ENCODE measurements at regions not wholly inside any gene's neighbourhood (a gene's known extent, or its start where the extent isn't known, plus 50 kb on each side); places are given as distances from the start of the nearest gene placed in this dataset.

DNA sequence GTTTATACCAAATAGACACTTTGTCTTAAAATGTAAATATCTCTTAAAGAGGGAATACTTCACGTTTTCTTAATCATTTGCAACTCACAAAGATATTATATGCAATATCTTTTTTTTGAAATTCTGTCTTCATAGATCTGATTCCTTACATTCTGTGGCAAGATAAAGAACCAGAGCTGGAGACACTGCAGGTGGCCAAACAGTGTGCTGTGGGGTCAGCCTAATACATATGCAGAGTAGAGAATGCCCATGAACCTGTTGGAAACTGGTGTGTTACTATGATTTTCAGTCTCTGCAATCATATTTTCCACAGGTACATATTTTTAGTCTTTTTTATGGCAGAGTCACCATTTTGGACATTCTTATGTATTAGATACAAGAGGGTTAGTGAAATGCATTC is 229.6 kb upstream of the CHST9 start:
- no peak overlapping the region for H3K4me3 ChIP-seq (ENCODE audit: low read depth, low read length)
- TF ChIP-seq, protein P1, sequence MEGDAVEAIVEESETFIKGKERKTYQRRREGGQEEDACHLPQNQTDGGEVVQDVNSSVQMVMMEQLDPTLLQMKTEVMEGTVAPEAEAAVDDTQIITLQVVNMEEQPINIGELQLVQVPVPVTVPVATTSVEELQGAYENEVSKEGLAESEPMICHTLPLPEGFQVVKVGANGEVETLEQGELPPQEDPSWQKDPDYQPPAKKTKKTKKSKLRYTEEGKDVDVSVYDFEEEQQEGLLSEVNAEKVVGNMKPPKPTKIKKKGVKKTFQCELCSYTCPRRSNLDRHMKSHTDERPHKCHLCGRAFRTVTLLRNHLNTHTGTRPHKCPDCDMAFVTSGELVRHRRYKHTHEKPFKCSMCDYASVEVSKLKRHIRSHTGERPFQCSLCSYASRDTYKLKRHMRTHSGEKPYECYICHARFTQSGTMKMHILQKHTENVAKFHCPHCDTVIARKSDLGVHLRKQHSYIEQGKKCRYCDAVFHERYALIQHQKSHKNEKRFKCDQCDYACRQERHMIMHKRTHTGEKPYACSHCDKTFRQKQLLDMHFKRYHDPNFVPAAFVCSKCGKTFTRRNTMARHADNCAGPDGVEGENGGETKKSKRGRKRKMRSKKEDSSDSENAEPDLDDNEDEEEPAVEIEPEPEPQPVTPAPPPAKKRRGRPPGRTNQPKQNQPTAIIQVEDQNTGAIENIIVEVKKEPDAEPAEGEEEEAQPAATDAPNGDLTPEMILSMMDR (conservative IDR thresholded peaks at IDR 0.05; ENCODE audit: low read depth, low read length): no peak
- DNase-seq (ENCODE audit: low read depth): no peak

DNA sequence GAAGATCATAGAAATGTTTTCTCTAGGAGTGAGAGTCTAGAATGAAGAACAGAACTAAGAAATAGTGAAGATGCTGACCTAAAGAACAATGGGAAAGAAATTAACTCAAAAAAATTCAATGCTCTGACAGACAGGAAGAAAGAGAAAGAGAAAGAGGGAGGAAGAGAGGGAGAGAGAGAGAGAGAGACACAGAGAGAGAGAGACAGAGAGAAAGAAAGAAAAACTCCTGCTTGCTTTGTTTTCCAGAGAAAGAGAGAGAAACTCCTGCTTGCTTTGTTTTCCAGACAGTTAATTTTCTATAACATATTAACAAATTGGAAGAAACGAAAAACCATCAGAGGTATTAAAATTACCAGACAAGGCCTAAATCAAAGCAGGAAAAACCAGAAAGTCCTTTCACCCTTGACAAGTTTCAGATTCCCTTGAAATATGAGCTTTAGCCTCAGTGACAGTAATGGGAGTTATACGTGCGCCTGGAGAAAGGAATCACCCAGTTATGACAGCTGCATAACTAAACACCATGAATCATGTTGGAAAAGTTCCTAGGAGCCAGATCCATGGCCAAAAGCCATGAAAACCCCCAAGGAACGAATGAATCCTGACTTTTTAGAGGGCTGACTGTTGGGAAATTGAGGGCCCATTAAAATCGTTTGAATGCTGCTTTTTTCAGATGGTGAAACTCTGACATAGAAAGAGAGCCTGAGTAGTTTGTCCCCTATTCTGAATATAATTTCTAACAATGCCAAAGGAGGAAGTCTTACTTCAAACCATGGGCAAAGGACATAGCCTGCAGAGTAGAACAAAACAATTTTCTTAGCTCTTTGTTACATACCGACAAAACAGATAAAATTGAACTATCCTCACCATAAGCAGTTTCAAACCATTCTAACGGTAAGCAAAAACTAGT is 228.6 kb upstream of the CHST9 start:
- DNase-seq (ENCODE audit: low read depth): peak; percentile 97
- peak overlapping the region; percentile 1 for H3K4me3 ChIP-seq (ENCODE audit: low read depth, low read length)
- TF ChIP-seq, protein P1 (conservative IDR thresholded peaks at IDR 0.05; ENCODE audit: low read depth, low read length): no peak

DNA sequence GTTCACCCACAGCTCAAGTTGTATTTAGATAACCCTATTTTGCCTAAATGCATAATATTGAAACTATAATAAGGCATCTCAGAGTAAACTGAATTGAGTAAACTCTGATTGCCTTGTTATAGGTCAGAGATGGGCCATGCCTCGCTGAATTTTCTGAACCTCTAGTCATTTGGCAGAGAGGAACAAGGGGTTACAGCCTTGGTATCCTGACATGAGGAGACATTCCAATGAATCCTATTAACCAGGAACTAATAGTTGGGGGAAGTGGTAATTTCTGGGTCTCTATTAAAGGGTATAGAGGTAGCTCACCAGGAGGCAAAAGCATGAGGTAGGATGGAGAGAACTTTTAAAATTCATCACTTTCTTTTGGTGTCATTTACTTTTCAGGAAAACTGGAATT is 227.4 kb upstream of the CHST9 start:
- no peak for DNase-seq (ENCODE audit: low read depth)
- TF ChIP-seq, protein P1 (conservative IDR thresholded peaks at IDR 0.05; ENCODE audit: low read depth, low read length): no peak
- H3K4me3 ChIP-seq (ENCODE audit: low read depth, low read length): no peak overlapping the region

DNA sequence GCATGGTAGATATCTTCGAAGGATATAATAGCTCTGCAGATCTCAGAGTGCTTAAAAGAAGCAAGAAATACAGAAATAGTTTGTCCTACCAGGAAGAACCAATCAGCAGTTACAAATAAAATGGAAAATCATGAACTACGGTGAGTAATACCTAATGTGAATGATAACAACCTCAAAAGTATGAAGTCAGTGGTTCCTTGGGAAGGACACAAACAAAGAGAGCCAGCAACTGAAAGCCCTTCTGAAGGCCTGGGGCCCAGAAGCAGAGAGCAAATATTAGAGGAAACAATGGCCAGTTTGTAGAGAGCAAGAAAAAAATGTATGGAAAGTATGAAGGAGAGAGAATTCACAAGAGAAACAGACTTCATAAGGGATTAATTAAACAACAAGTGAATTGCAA is 226.8 kb upstream of the CHST9 start:
- TF ChIP-seq, protein P1 (conservative IDR thresholded peaks at IDR 0.05; ENCODE audit: low read depth, low read length): no peak
- no peak for DNase-seq (ENCODE audit: low read depth)
- H3K4me3 ChIP-seq (ENCODE audit: low read depth, low read length): no peak overlapping the region

DNA sequence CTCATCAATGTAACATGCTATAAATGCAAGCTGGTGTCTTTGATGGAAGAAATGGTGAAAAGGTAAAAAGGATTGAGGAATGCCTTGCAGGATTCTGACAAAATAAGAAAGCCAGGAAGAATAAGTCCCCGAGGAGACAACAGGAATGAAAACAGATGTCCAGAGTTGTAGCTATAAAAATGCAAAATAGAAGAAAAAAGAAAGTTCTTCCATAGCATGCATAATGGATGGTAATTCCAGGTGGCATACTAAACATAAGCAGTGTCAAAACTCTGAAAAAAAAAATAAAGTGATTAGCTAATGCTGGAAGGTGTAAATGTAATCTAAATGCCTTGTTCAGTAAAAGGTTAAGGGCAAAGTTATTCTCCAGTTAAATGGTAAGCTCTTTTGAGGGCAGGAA is 225.9 kb upstream of the CHST9 start:
- TF ChIP-seq, protein P1 (conservative IDR thresholded peaks at IDR 0.05; ENCODE audit: low read depth, low read length): no peak
- H3K4me3 ChIP-seq (ENCODE audit: low read depth, low read length): no peak overlapping the region
- no peak for DNase-seq (ENCODE audit: low read depth)

DNA sequence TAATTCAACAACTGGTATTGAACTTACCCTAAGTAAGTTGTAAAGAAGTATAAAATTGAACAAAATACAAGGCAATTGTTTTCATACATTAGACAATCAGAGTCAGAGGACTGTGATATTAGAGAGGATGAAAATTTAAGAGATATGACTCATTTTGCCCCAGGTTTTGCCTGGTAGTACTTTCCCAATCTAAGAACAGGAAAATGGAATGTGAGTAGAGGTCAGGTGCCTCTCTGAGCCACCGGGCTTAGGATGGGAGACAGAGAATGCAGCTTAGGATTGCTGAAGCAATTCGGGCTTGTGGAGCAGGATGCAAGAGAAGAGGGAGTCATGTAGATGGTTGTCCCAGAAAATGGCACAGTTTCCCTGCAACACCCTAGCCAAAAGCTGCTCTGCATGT is 219.7 kb upstream of the CHST9 start:
- no peak for DNase-seq (ENCODE audit: low read depth)
- TF ChIP-seq, protein P1 (conservative IDR thresholded peaks at IDR 0.05; ENCODE audit: low read depth, low read length): no peak
- H3K4me3 ChIP-seq (ENCODE audit: low read depth, low read length): no peak overlapping the region

DNA sequence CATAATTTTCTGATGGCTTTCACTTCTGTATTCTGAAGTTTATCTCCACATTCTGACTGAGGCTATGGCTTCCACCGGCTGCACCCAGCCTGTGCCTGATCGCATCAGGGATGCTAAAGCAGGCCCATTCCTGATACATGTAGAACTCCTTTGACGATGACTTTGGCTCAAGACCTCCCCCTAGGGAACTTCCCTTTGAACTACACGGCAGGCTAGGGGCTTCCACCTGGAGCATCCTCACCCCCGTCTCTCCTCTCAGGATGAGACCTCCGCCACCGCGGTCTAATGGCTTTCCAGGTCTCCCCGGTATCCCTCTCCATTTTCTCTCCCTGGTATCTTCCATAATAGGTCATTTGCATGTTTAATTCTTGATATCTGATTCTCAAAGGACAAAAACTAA is 214.9 kb upstream of the CHST9 start:
- no peak for DNase-seq (ENCODE audit: low read depth)
- TF ChIP-seq, protein P1 (conservative IDR thresholded peaks at IDR 0.05; ENCODE audit: low read depth, low read length): peak; percentile 54
- no peak overlapping the region for H3K4me3 ChIP-seq (ENCODE audit: low read depth, low read length)

Data from epithelial cell of proximal tubule (primary cell).